ENCODE measurements at regions not wholly inside any gene's neighbourhood (a gene's known extent, or its start where the extent isn't known, plus 50 kb on each side); places are given as distances from the start of the nearest gene placed in this dataset.

- Histone ChIP-seq H3K27ac (no peak overlapping the region), H3K27me3 (no peaks in the 10 kb centered on the region)
- no peak for DNase-seq (ENCODE audit: low spot score in 2 of 2)
These were observed 284.2 kb upstream of the NMUR2 start for GRCh38 chr5:152689250-152689711.

GRCh38 chr5:152694231-152694630 is 289.2 kb upstream of the NMUR2 start:
- H3K27ac ChIP-seq, result no peak overlapping the region
- no peaks in the 10 kb centered on the region for H3K36me3 ChIP-seq
- no peaks in the 10 kb centered on the region for H3K9me3 ChIP-seq
- WGBS, result 33% methylated on average over 2 of the region's 2 CpGs
- DNase-seq (ENCODE audit: low spot score in 2 of 2), result no peak
- no peak overlapping the region for H3K4me3 ChIP-seq
- H3K27me3 ChIP-seq, result no peaks in the 10 kb centered on the region
- TF ChIP-seq POLR2AphosphoS5 (IDR thresholded peaks at IDR 0.05) (no peak), EP300 (IDR thresholded peaks at IDR 0.05) (no peak), POLR2A (IDR thresholded peaks at IDR 0.05) (no peak), CTCF (IDR thresholded peaks at IDR 0.05) (no peak)
- no peaks in the 10 kb centered on the region for H3K4me1 ChIP-seq

More at GRCh38 chr5:152689250-152689711, 284.2 kb upstream of the NMUR2 start:
- no peaks in the 10 kb centered on the region for H3K9me3 ChIP-seq
- no peaks in the 10 kb centered on the region for H3K36me3 ChIP-seq
- WGBS, result 75% methylated on average over 5 of the region's 5 CpGs
- no peak overlapping the region for H3K4me3 ChIP-seq
- TF ChIP-seq POLR2AphosphoS5 (IDR thresholded peaks at IDR 0.05), result no peak
- no peak for TF ChIP-seq CTCF (IDR thresholded peaks at IDR 0.05)
- no peak for TF ChIP-seq POLR2A (IDR thresholded peaks at IDR 0.05)
- TF ChIP-seq EP300 (IDR thresholded peaks at IDR 0.05), result no peak
- peaks cover 5% of the 10 kb centered on the region for H3K4me1 ChIP-seq

GRCh38 chr5:152701305-152701949 is 296.3 kb upstream of the NMUR2 start:
- TF ChIP-seq CTCF (IDR thresholded peaks at IDR 0.05) (no peak), POLR2A (IDR thresholded peaks at IDR 0.05) (no peak), POLR2AphosphoS5 (IDR thresholded peaks at IDR 0.05) (no peak), EP300 (IDR thresholded peaks at IDR 0.05) (no peak)
- Histone ChIP-seq H3K4me3 (no peak overlapping the region), H3K27me3 (no peaks in the 10 kb centered on the region), H3K27ac (no peak overlapping the region), H3K4me1 (no peaks in the 10 kb centered on the region), H3K36me3 (no peaks in the 10 kb centered on the region), H3K9me3 (peaks cover 9% of the 10 kb centered on the region)
- 85% methylated on average over 2 of the region's 2 CpGs for WGBS
- DNase-seq (ENCODE audit: low spot score in 2 of 2), result no peak

GRCh38 chr5:152704286-152704685 is 299.2 kb upstream of the NMUR2 start:
- Histone ChIP-seq H3K36me3 (no peaks in the 10 kb centered on the region), H3K27me3 (no peaks in the 10 kb centered on the region), H3K9me3 (peaks cover 9% of the 10 kb centered on the region), H3K27ac (no peak overlapping the region), H3K4me1 (no peaks in the 10 kb centered on the region), H3K4me3 (no peak overlapping the region)
- no peak for DNase-seq (ENCODE audit: low spot score in 2 of 2)
- TF ChIP-seq POLR2AphosphoS5 (IDR thresholded peaks at IDR 0.05) (no peak), EP300 (IDR thresholded peaks at IDR 0.05) (no peak), POLR2A (IDR thresholded peaks at IDR 0.05) (no peak), CTCF (IDR thresholded peaks at IDR 0.05) (no peak)
- 100% methylated on average over 1 of the region's 1 CpG for WGBS

- DNase-seq (ENCODE audit: low spot score in 2 of 2), result no peak
- 19% methylated on average over 2 of the region's 2 CpGs for WGBS
- H3K27ac ChIP-seq, result no peak overlapping the region
These were observed 306.8 kb upstream of the NMUR2 start for GRCh38 chr5:152711801-152712388.

More at GRCh38 chr5:152711801-152712388, 306.8 kb upstream of the NMUR2 start:
- Histone ChIP-seq H3K9me3 (no peaks in the 10 kb centered on the region), H3K36me3 (no peaks in the 10 kb centered on the region), H3K4me1 (no peaks in the 10 kb centered on the region), H3K27me3 (no peaks in the 10 kb centered on the region), H3K4me3 (no peak overlapping the region)
- TF ChIP-seq POLR2AphosphoS5 (IDR thresholded peaks at IDR 0.05), result no peak
- TF ChIP-seq EP300 (IDR thresholded peaks at IDR 0.05), result no peak
- TF ChIP-seq POLR2A (IDR thresholded peaks at IDR 0.05), result no peak
- TF ChIP-seq CTCF (IDR thresholded peaks at IDR 0.05), result no peak
